HL-60 (cell line): ENCODE measurements at regions not wholly inside any gene's neighbourhood (a gene's known extent, or its start where the extent isn't known, plus 50 kb on each side); places are given as distances from the start of the nearest gene placed in this dataset.

Experiments used
- DNase-seq, 2 experiments: peaks; one replicate each; pipeline ENCODE4 v3.0.0-alpha.2; 2010 to 2020; ENCODE audit warnings: low read depth in 1 of 2, low spot score in 1 of 2
- H3K27ac ChIP-seq: fragments of 250-450 bp; sonication (Bioruptor Pico); replicated peaks from 2 replicates; pipeline ENCODE4 v1.5.1; 2020; ENCODE audit warnings: mild to moderate bottlenecking, moderate library complexity
- H3K27me3 ChIP-seq: fragments of 250-450 bp; sonication (Bioruptor Pico); 2 replicates; pipeline ENCODE4 v1.5.1; 2021; ENCODE audit warnings: mild to moderate bottlenecking, moderate library complexity; ENCODE audit not compliant: insufficient read depth, poor library complexity, severe bottlenecking
- H3K4me3 ChIP-seq: replicated peaks from 2 replicates; pipeline ENCODE4 v1.5.1; 2011; ENCODE audit warnings: mild to moderate bottlenecking, control low read depth, low read length; ENCODE audit not compliant: insufficient read depth
- CTCF ChIP-seq: IDR thresholded peaks from one replicate; pipeline ENCODE4 v1.5.1; 2011; ENCODE audit warnings: low read length, control low read depth, inconsistent platforms; ENCODE audit not compliant: insufficient read depth
- GABPA ChIP-seq: IDR thresholded peaks from 2 replicates; pipeline ENCODE4 v1.6.1; 2012; ENCODE audit warnings: low read depth
- POLR2AphosphoS5 ChIP-seq: IDR thresholded peaks from 2 replicates; pipeline ENCODE4 v1.6.1; 2012; ENCODE audit warnings: low read depth
- REST ChIP-seq: IDR thresholded peaks from 2 replicates; pipeline ENCODE4 v1.6.1; 2012; ENCODE audit warnings: low read depth; ENCODE audit not compliant: insufficient replicate concordance
- SPI1 ChIP-seq: IDR thresholded peaks from 2 replicates; pipeline ENCODE4 v1.6.1; 2012; ENCODE audit warnings: low read depth, mild to moderate bottlenecking, borderline replicate concordance

DNA sequence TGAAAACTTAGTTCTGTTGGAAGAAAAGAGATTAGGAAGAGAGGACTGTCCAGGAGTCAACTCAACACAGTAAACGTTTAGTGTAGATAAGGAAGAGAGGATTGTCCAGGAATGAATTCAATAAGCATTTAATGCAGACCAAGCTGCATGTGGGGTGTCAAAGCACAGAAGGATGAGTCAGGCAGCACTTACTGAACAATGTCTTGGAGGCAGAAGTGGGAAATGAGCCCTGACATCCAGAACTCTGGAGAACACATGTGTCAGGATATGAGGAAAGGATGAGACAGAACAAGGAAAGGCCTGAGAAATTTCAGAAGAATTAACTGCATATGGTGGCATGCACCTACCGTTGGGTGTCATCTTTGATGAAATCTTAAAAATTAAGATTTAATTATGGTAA lies 429.2 kb upstream of the HTR2A start:
- Histone ChIP-seq H3K27me3 (no peaks in the 10 kb centered on the region), H3K27ac (no peak overlapping the region), H3K4me3 (no peak overlapping the region)
- DNase-seq, result no peak
- TF ChIP-seq GABPA (no peak), REST (no peak), POLR2AphosphoS5 (no peak), CTCF (no peak), SPI1 (no peak)

DNA sequence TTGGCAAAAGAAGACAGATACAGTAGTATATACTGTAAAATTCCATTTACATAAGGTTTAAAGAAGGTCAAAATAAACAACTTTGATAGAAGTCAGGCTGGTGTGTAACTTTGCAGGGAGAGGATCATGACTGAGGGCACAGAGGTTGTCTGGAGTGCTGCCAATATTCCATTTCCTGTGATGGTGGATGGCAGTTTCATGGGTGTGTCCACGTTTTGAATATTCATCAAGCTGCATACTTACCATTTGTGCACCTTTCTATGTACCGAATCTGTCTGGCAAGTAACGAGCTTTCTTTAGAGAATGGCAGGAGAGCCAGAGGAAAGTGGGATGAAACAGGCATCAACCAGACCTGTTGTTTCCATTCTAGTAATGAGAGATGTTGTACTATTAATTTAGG lies 420.5 kb upstream of the HTR2A start:
- Histone ChIP-seq H3K27me3 (no peaks in the 10 kb centered on the region), H3K27ac (no peak overlapping the region), H3K4me3 (no peak overlapping the region)
- no peak for TF ChIP-seq REST
- no peak for TF ChIP-seq CTCF
- TF ChIP-seq SPI1, result no peak
- TF ChIP-seq POLR2AphosphoS5, result no peak
- no peak for TF ChIP-seq GABPA
- DNase-seq, result no peak

DNA sequence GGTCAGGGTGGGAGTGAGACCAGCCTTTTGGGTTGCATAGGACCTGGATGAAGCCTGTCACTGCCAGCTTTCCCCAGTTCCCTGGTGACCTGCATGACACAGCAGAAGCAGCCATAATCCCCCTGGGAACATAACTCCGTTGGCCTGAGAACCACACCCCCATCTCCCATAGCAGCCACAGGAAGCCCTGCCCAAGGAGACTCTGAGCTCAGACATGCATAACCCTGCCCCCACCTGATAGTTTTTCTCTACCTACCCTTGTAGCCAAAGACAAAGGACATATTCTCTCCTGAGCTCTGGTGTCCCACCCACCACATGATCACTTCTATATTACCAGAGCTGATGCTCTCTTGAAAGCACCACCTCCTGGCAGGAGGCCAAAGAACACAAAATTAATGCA lies 413.5 kb upstream of the HTR2A start:
- DNase-seq, result no peak
- no peak for TF ChIP-seq CTCF
- no peak for TF ChIP-seq SPI1
- TF ChIP-seq GABPA, result no peak
- no peak for TF ChIP-seq POLR2AphosphoS5
- TF ChIP-seq REST, result no peak
- Histone ChIP-seq H3K27ac (no peak overlapping the region), H3K27me3 (no peaks in the 10 kb centered on the region), H3K4me3 (no peak overlapping the region)
